D721Med (cell line): ENCODE measurements at regions not wholly inside any gene's neighbourhood (a gene's known extent, or its start where the extent isn't known, plus 50 kb on each side); places are given as distances from the start of the nearest gene placed in this dataset.

Experiments used
- DNase-seq: peaks from one replicate; pipeline ENCODE4 v3.0.0; 2011; ENCODE audit warnings: low spot score; ENCODE audit not compliant: insufficient read length
- FAIRE-seq: peaks from 2 replicates; lab custom pipeline; 2011; peaks lifted over from hg19 to GRCh38; lab: Jason Lieb, UNC
- CTCF ChIP-seq: IDR thresholded peaks from 2 replicates; pipeline ENCODE4 v1.5.1; 2012; ENCODE audit warnings: mild to moderate bottlenecking, control low read depth; ENCODE audit not compliant: insufficient read depth; ENCODE audit errors: missing control alignments

- DNase-seq (no peak), FAIRE-seq (no peak)
- no peak for TF ChIP-seq CTCF
Observed at GRCh38 chr5:74500110-74500917, 140.2 kb downstream of the ENC1 start.

- no peak for DNase-seq
- FAIRE-seq, result no peak
- no peak for TF ChIP-seq CTCF
Observed at GRCh38 chr5:74499256-74500050, 141.1 kb downstream of the ENC1 start.

- DNase-seq, result no peak
- TF ChIP-seq CTCF, result no peak
- no peak for FAIRE-seq
Observed at GRCh38 chr5:74497706-74498105, 142.8 kb downstream of the ENC1 start.

- DNase-seq, result no peak
- FAIRE-seq, result no peak
- TF ChIP-seq CTCF, result no peak
Observed at GRCh38 chr5:74493411-74493810, 147.1 kb downstream of the ENC1 start.

GRCh38 chr5:74492230-74492629, 148.3 kb downstream of the ENC1 start:
- DNase-seq (no peak), FAIRE-seq (no peak)
- no peak for TF ChIP-seq CTCF

- no peak for TF ChIP-seq CTCF
- no peak for FAIRE-seq
Observed at GRCh38 chr5:74491586-74491985, 148.9 kb downstream of the ENC1 start.

More at GRCh38 chr5:74491586-74491985, 148.9 kb downstream of the ENC1 start:
- DNase-seq, result no peak
